ENCODE measurements at regions not wholly inside any gene's neighbourhood (a gene's known extent, or its start where the extent isn't known, plus 50 kb on each side); places are given as distances from the start of the nearest gene placed in this dataset.

DNA sequence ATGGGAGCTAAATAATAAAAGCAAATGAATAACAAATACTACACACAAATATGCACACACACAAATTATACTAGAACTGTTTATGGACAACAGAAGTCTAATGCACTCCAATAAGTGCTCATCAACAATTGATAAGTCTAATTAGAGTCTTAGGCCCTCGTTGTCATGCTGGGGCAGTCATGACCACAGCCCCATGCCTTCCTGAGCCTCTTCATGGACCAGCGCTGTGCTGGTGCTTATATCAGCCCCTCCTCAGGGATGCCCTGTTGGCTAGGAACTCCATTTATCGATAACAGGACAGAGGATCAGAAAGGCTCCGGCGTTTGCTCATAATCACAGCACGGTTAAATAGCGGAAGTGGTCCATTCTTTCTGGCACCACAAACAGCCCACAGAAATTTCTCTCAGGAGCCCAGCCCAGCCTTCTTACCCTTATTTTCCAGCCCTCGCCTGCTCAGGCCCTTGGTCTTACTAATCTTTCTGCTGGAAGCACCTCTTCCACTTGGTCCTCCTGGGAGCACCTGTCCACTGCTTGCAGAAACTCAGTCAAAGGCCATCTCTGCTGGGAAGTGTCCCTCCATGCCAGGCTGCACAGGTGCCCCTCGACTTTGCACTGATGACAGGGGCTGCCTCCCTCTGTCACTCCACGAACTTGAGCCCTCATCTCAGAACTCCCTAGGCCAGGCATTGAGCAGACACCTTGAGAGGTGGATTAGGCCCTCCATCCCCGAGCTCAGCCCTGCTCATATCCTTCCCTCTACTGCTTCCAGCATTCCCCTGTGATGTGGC is 500.2 kb upstream of the HS6ST1 start:
- H3K36me3 Mint-ChIP-seq = no peaks in the 10 kb centered on the region
- H3K4me1 ChIP-seq (ENCODE audit: control insufficient read depth, insufficient read depth, low read length, poor library complexity, severe bottlenecking) = no peaks in the 10 kb centered on the region
- peaks cover 0 to 4% (median 0%) of the 10 kb centered on the region in 7 donors for H3K9me3 Mint-ChIP-seq
- no peaks in the 10 kb centered on the region for H3K9me3 ChIP-seq (ENCODE audit: control insufficient read depth in 2 of 2, low read length in 2 of 2)
- no peaks in the 10 kb centered on the region for H3K27me3 ChIP-seq (ENCODE audit: control insufficient read depth, insufficient read depth, low read length)
- no peaks in the 10 kb centered on the region for H3K36me3 ChIP-seq (ENCODE audit: control insufficient read depth, insufficient read depth, low read length)
- H3K4me1 Mint-ChIP-seq = no peaks in the 10 kb centered on the region
- H3K27me3 Mint-ChIP-seq = no peaks in the 10 kb centered on the region
- no peak overlapping the region for H3K4me3 ChIP-seq (ENCODE audit: low read depth, low read length)
- no peak overlapping the region for H3K27ac ChIP-seq (ENCODE audit: insufficient read depth, low read length, poor library complexity, severe bottlenecking)
- ATAC-seq (ENCODE audit: low read depth in 2 of 2) (no peak), DNase-seq (no peak)
- peak overlapping the region in 1 of 3 donors; percentile 77 for H3K27ac Mint-ChIP-seq
- no peak overlapping the region for H3K4me3 Mint-ChIP-seq

DNA sequence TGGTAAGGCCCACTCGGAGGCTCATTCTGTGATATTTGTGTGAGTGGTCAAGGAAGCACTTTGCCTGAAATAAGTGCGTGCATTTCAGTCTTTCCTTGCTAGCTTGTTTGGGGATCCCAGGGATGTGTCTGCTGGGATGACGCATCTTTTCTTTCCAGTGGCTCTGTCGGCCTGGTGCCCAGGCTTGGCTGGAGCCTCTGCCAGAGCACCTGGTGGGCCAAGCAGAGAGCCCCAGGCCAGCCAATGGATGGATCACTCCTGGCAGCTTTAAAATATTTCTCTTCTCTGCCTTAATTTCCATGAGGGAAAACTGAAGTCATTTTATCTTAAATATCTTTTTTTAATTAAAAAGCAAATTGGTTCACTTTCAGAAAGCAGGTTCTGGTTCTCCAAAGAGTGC is 501.8 kb upstream of the HS6ST1 start:
- no peaks in the 10 kb centered on the region for H3K36me3 ChIP-seq (ENCODE audit: control insufficient read depth, insufficient read depth, low read length)
- H3K36me3 Mint-ChIP-seq = no peaks in the 10 kb centered on the region
- no peak for ATAC-seq (ENCODE audit: low read depth in 2 of 2)

DNA sequence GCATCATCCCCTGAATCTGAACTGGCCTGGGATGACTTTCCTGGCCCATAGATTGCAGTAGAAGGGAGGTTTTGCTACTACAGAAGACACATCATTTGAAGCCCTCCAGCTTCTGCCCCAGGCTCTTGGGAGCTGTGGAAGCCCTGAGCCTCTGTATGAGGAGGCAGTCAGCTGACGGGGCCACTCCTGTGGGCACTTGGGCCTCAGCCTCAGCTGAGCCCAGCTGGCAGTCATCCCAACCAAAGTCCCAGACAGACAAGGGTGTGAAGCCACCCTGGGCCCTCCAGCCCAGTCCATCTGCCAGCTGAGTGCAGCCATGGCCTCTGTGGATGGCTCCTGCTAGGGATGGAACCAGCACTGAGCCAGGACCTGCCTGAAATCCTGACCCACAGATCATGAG is 502.3 kb upstream of the HS6ST1 start:
- H3K9me3 ChIP-seq (ENCODE audit: control insufficient read depth in 2 of 2, low read length in 2 of 2) = no peaks in the 10 kb centered on the region
- no peak overlapping the region for H3K4me3 ChIP-seq (ENCODE audit: low read depth, low read length)
- peaks cover 0 to 8% (median 4%) of the 10 kb centered on the region in 7 donors for H3K9me3 Mint-ChIP-seq

More for the DNA sequence above, 501.8 kb upstream of the HS6ST1 start:
- H3K9me3 ChIP-seq (ENCODE audit: control insufficient read depth in 2 of 2, low read length in 2 of 2) = no peaks in the 10 kb centered on the region
- Mint-ChIP-seq H3K9me3 (peaks cover 0 to 8% (median 4%) of the 10 kb centered on the region in 7 donors), H3K4me3 (no peak overlapping the region), H3K4me1 (no peaks in the 10 kb centered on the region), H3K27ac (no peak overlapping the region), H3K27me3 (no peaks in the 10 kb centered on the region)
- H3K4me1 ChIP-seq (ENCODE audit: control insufficient read depth, insufficient read depth, low read length, poor library complexity, severe bottlenecking) = no peaks in the 10 kb centered on the region
- no peak for DNase-seq
- no peak overlapping the region for H3K4me3 ChIP-seq (ENCODE audit: low read depth, low read length)
- no peaks in the 10 kb centered on the region for H3K27me3 ChIP-seq (ENCODE audit: control insufficient read depth, insufficient read depth, low read length)
- H3K27ac ChIP-seq (ENCODE audit: insufficient read depth, low read length, poor library complexity, severe bottlenecking) = no peak overlapping the region

DNA sequence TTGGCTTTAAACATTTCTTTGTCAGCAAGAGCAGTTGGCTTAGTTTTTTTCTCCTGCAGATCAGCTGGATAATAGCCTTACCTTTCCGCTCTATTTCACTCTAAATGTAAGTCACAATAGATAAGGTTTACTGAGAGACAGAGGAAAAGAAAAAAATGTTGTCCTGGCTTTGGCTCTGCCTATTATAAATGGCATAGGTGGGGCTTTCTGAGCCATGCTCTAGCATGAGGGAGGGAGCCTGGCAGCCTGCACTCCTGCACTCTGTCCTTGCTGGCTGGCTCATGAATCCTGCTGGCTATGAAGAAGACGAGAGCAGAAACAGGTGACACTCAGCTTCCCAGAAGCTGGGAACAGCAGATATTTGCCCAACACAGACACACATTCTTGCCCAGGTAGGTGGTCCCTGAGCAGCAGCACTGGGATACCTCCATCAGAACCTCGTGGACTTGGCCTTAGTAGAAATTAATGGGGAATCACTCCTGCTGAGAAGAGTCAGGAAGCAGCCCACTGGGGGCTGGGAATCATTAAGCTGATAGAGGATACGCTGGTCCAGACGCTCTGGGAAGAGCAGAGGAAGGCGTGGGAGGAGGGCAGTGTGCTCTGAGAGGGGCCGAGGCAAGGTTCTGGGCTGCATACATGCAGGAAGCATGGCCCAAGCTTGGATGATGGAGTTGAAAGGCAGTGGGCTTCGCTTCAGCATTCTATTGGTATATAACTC is 514.4 kb upstream of the HS6ST1 start:
- H3K4me3 Mint-ChIP-seq = no peak overlapping the region

More for the DNA sequence above, 502.3 kb upstream of the HS6ST1 start:
- no peak overlapping the region for H3K4me3 Mint-ChIP-seq
- H3K36me3 Mint-ChIP-seq = no peaks in the 10 kb centered on the region
- no peak overlapping the region for H3K27ac Mint-ChIP-seq
- DNase-seq (no peak), ATAC-seq (ENCODE audit: low read depth in 2 of 2) (no peak)
- H3K4me1 Mint-ChIP-seq = no peaks in the 10 kb centered on the region
- Histone ChIP-seq H3K27ac (ENCODE audit: insufficient read depth, low read length, poor library complexity, severe bottlenecking) (no peak overlapping the region), H3K4me1 (ENCODE audit: control insufficient read depth, insufficient read depth, low read length, poor library complexity, severe bottlenecking) (no peaks in the 10 kb centered on the region), H3K36me3 (ENCODE audit: control insufficient read depth, insufficient read depth, low read length) (no peaks in the 10 kb centered on the region), H3K27me3 (ENCODE audit: control insufficient read depth, insufficient read depth, low read length) (no peaks in the 10 kb centered on the region)
- H3K27me3 Mint-ChIP-seq = no peaks in the 10 kb centered on the region

DNA sequence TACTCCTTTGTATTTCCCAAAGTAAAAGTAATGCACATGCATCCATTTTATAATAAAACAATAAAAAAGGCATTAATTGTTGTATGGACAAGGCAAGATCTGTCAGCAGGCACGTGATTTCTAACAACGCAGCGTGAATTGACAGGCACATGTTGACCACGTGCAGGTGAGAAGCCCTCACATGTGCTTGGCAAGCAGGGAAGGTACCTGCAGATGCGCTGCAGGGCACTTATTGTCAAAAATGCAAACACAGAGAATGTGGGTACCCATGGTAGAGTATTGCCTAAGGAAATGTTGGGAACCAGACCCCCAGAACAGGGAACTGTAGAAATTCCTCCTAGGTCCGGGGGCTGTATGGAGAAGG is 515.0 kb upstream of the HS6ST1 start:
- H3K36me3 Mint-ChIP-seq = no peaks in the 10 kb centered on the region
- H3K4me3 Mint-ChIP-seq = no peak overlapping the region

More for the DNA sequence above, 514.4 kb upstream of the HS6ST1 start:
- Histone ChIP-seq H3K27me3 (ENCODE audit: control insufficient read depth, insufficient read depth, low read length) (no peaks in the 10 kb centered on the region), H3K27ac (ENCODE audit: insufficient read depth, low read length, poor library complexity, severe bottlenecking) (no peak overlapping the region), H3K9me3 (ENCODE audit: control insufficient read depth in 2 of 2, low read length in 2 of 2) (no peaks in the 10 kb centered on the region), H3K36me3 (ENCODE audit: control insufficient read depth, insufficient read depth, low read length) (no peaks in the 10 kb centered on the region), H3K4me3 (ENCODE audit: low read depth, low read length) (no peak overlapping the region), H3K4me1 (ENCODE audit: control insufficient read depth, insufficient read depth, low read length, poor library complexity, severe bottlenecking) (no peaks in the 10 kb centered on the region)
- H3K27ac Mint-ChIP-seq = no peak overlapping the region
- H3K4me1 Mint-ChIP-seq = no peaks in the 10 kb centered on the region
- no peaks in the 10 kb centered on the region for H3K36me3 Mint-ChIP-seq
- no peak for ATAC-seq (ENCODE audit: low read depth in 2 of 2)
- peaks cover 0 to 4% (median 0%) of the 10 kb centered on the region in 7 donors for H3K9me3 Mint-ChIP-seq
- DNase-seq = no peak
- H3K27me3 Mint-ChIP-seq = no peaks in the 10 kb centered on the region

DNA sequence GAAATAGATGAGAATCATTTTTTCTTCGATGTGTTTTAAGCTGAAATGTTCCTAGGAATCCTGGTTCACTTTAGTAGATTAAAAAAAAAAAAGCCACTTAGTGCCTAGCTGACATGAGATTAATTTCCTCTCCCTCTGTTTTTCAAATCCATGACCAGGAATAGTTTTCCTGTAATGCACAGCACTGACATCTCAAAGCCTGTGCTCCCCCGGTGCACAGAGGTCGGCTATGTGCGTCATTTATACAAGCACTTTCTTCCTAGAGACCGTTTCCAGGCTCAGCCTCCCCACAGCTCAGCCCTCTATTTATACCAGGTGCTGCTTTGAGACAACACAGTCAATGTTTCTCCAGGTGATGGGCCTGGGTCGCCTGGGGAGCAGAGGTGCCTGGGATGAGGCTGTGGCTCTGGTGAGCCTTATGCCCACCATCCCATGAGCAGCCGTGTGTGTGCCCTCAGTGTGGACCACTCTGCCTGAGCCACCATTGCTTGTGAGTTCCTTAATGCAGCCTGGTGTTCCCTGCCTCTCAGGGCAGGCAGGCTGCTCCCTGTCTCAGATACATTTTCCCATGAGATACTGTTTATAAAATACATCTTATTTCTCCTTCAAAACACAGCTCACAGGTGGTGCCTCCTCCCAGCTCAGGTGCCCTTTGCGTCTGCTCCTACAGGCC is 515.7 kb upstream of the HS6ST1 start:
- DNase-seq (no peak), ATAC-seq (ENCODE audit: low read depth in 2 of 2) (no peak)
- Histone ChIP-seq H3K27ac (ENCODE audit: insufficient read depth, low read length, poor library complexity, severe bottlenecking) (no peak overlapping the region), H3K4me3 (ENCODE audit: low read depth, low read length) (no peak overlapping the region), H3K36me3 (ENCODE audit: control insufficient read depth, insufficient read depth, low read length) (no peaks in the 10 kb centered on the region), H3K4me1 (ENCODE audit: control insufficient read depth, insufficient read depth, low read length, poor library complexity, severe bottlenecking) (no peaks in the 10 kb centered on the region), H3K9me3 (ENCODE audit: control insufficient read depth in 2 of 2, low read length in 2 of 2) (no peaks in the 10 kb centered on the region), H3K27me3 (ENCODE audit: control insufficient read depth, insufficient read depth, low read length) (no peaks in the 10 kb centered on the region)
- H3K27me3 Mint-ChIP-seq = peaks cover 2% of the 10 kb centered on the region
- H3K9me3 Mint-ChIP-seq = peaks cover 0 to 2% (median 0%) of the 10 kb centered on the region in 7 donors
- no peaks in the 10 kb centered on the region for H3K4me1 Mint-ChIP-seq
- no peak overlapping the region for H3K27ac Mint-ChIP-seq
- H3K36me3 Mint-ChIP-seq = no peaks in the 10 kb centered on the region
- no peak overlapping the region for H3K4me3 Mint-ChIP-seq

More for the DNA sequence above, 515.0 kb upstream of the HS6ST1 start:
- no peak overlapping the region for H3K4me3 ChIP-seq (ENCODE audit: low read depth, low read length)
- Mint-ChIP-seq H3K4me1 (no peaks in the 10 kb centered on the region), H3K27me3 (no peaks in the 10 kb centered on the region), H3K9me3 (peaks cover 0 to 2% (median 0%) of the 10 kb centered on the region in 7 donors), H3K27ac (no peak overlapping the region)
- H3K9me3 ChIP-seq (ENCODE audit: control insufficient read depth in 2 of 2, low read length in 2 of 2) = no peaks in the 10 kb centered on the region
- no peak overlapping the region for H3K27ac ChIP-seq (ENCODE audit: insufficient read depth, low read length, poor library complexity, severe bottlenecking)
- H3K27me3 ChIP-seq (ENCODE audit: control insufficient read depth, insufficient read depth, low read length) = no peaks in the 10 kb centered on the region
- DNase-seq (no peak), ATAC-seq (ENCODE audit: low read depth in 2 of 2) (no peak)
- no peaks in the 10 kb centered on the region for H3K36me3 ChIP-seq (ENCODE audit: control insufficient read depth, insufficient read depth, low read length)
- H3K4me1 ChIP-seq (ENCODE audit: control insufficient read depth, insufficient read depth, low read length, poor library complexity, severe bottlenecking) = no peaks in the 10 kb centered on the region

DNA sequence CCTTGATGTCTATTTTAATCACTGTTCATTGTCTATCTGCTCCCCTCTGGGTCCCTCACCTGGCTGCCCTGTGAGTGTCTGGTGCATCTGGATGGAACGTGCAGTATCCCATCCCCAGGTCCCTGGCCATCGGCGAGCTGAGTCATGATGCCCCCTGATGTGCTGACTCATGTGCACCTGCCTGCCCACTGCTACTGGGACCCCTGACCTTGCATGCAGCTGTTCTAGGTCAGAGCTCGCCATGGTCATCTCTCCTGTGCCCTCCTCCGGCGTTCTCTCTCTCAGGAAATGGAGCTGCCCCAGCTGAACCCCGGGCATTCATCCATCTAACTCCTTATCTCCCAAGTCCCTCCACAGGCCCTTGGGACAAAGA is 516.2 kb upstream of the HS6ST1 start:
- DNase-seq (no peak), ATAC-seq (ENCODE audit: low read depth in 2 of 2) (no peak)
- Mint-ChIP-seq H3K36me3 (no peaks in the 10 kb centered on the region), H3K27ac (no peak overlapping the region), H3K4me3 (no peak overlapping the region), H3K4me1 (no peaks in the 10 kb centered on the region), H3K9me3 (peaks cover 0 to 2% (median 0%) of the 10 kb centered on the region in 7 donors), H3K27me3 (peaks cover 5% of the 10 kb centered on the region)
- Histone ChIP-seq H3K9me3 (ENCODE audit: control insufficient read depth in 2 of 2, low read length in 2 of 2) (no peaks in the 10 kb centered on the region), H3K27me3 (ENCODE audit: control insufficient read depth, insufficient read depth, low read length) (no peaks in the 10 kb centered on the region), H3K4me3 (ENCODE audit: low read depth, low read length) (no peak overlapping the region), H3K27ac (ENCODE audit: insufficient read depth, low read length, poor library complexity, severe bottlenecking) (no peak overlapping the region), H3K4me1 (ENCODE audit: control insufficient read depth, insufficient read depth, low read length, poor library complexity, severe bottlenecking) (no peaks in the 10 kb centered on the region), H3K36me3 (ENCODE audit: control insufficient read depth, insufficient read depth, low read length) (no peaks in the 10 kb centered on the region)

Measured in CD4-positive, CD25-positive, alpha-beta regulatory T cell (primary cell).